HepG2 (cell line): ENCODE measurements at regions not wholly inside any gene's neighbourhood (a gene's known extent, or its start where the extent isn't known, plus 50 kb on each side); places are given as distances from the start of the nearest gene placed in this dataset.

Experiments used
- ATAC-seq: fragments of 200-7000 bp; cut with Tn5 transposase; 3 replicates; pipeline ENCODE4 v1.9.1; 2020; ENCODE audit warnings: mild to moderate bottlenecking, moderate library complexity
- BruUV-seq: library from RNA; stranded (reverse); fragments of 400-500 nt; replicated peaks from 2 replicates; lab custom pipeline; 2021; lab: Mats Ljungman, UMichigan
- CTCF ChIA-PET: fragments of 300-600 bp; formaldehyde crosslinking; extraction: SDS; loops from one replicate; lab custom pipeline; 2021; ENCODE audit warnings: low total read pairs, inconsistent platforms, low intra/inter-chr PET ratio; lab: Yijun Ruan, JAX
- POLR2A ChIA-PET: fragments of 350-600 bp; sonication (Branson Sonifier 250); formaldehyde crosslinking; loops from one replicate; lab custom pipeline; 2020; ENCODE audit warnings: antibody characterized with exemption, inconsistent platforms; lab: Yijun Ruan, JAX
- DNase-seq: peaks from one replicate; pipeline ENCODE4 v3.0.0-alpha.2; 2015; ENCODE audit warnings: low spot score
- FAIRE-seq: peaks from 3 replicates; lab custom pipeline; 2011; peaks lifted over from hg19 to GRCh38; lab: Jason Lieb, UNC
- H2AFZ ChIP-seq: one replicate; pipeline ENCODE4 v1.6.1; 2011; ENCODE audit warnings: low read length, inconsistent platforms
- H3K27ac ChIP-seq: fragments of 300-600 bp; 3 replicates; pipeline ENCODE4 v1.8.0; 2011; ENCODE audit warnings: mixed run types, mild to moderate bottlenecking, mixed read lengths, low read length, inconsistent platforms; ENCODE audit not compliant: insufficient read depth; ENCODE audit errors: extremely low read length
- H3K27me3 ChIP-seq, 2 experiments: fragments of 200-600 bp in 1 of 2; 2 replicates in 1 of 2; 3 replicates in 1 of 2; pipeline versions ENCODE4 v1.6.0 to v1.8.0; 2011; ENCODE audit warnings: low read length in 2 of 2, mild to moderate bottlenecking in 2 of 2, moderate library complexity in 2 of 2, inconsistent platforms in 1 of 2; ENCODE audit not compliant: insufficient read depth in 2 of 2, control insufficient read depth in 1 of 2
- H3K36me3 ChIP-seq, 2 experiments: fragments of 200-600 bp in 1 of 2; replicated peaks in 1 of 2; 2 replicates in 1 of 2; 3 replicates in 1 of 2; pipeline versions ENCODE4 v1.5.1 to v1.8.0; 2011; ENCODE audit warnings: low read length in 2 of 2, inconsistent platforms in 1 of 2; ENCODE audit not compliant: insufficient read depth in 2 of 2, control insufficient read depth in 1 of 2
- H3K4me1 ChIP-seq: 2 replicates; pipeline ENCODE4 v1.5.1; 2012; ENCODE audit warnings: low read length, inconsistent platforms; ENCODE audit not compliant: insufficient read depth
- H3K4me2 ChIP-seq: 2 replicates; pipeline ENCODE4 v1.6.0; 2011; ENCODE audit warnings: low read depth, low read length, inconsistent platforms
- H3K4me3 ChIP-seq, 3 experiments: fragments of 200-600 bp in 1 of 3; sonication (generic), shearing (Covaris generic) in 1 of 3; replicated peaks in 1 of 3; 2 replicates each; pipeline ENCODE4 v1.5.1; 2011 to 2016; ENCODE audit warnings: low read length in 3 of 3, inconsistent platforms in 2 of 3, low read depth in 2 of 3, mild to moderate bottlenecking in 2 of 3, control low read depth in 1 of 3, mixed read lengths in 1 of 3; ENCODE audit not compliant: insufficient read depth in 1 of 3
- H3K79me2 ChIP-seq: one replicate; pipeline ENCODE4 v1.6.1; 2011; ENCODE audit warnings: low read length, inconsistent platforms; ENCODE audit not compliant: insufficient read depth
- H3K9ac ChIP-seq: 2 replicates; pipeline ENCODE4 v1.6.0; 2011; ENCODE audit warnings: mild to moderate bottlenecking, low read depth, low read length, inconsistent platforms; ENCODE audit not compliant: insufficient read depth
- H3K9me3 ChIP-seq: 2 replicates; pipeline ENCODE4 v1.5.1; 2012; ENCODE audit warnings: mild to moderate bottlenecking, low read length
- H4K20me1 ChIP-seq: 2 replicates; pipeline ENCODE4 v1.6.0; 2011; ENCODE audit warnings: inconsistent platforms, mild to moderate bottlenecking, low read length, moderate library complexity; ENCODE audit not compliant: insufficient read depth
- KAT7 ChIP-seq: IDR thresholded peaks from 2 replicates; pipeline ENCODE4 v1.6.1; 2018; ENCODE audit warnings: borderline replicate concordance, missing compliant biosample characterization
- MXI1 ChIP-seq: IDR thresholded peaks from 3 replicates; pipeline ENCODE4 v1.6.1; 2012; ENCODE audit warnings: low read depth, low read length, inconsistent platforms, borderline replicate concordance
- NR2F1 ChIP-seq, 2 experiments: fragments of 450-650 bp in 1 of 2; formaldehyde crosslinking in 1 of 2; IDR thresholded peaks; 2 replicates each; pipeline versions ENCODE4 v1.5.0 to v1.6.1; 2016 to 2020; ENCODE audit warnings: mild to moderate bottlenecking in 1 of 2, missing compliant biosample characterization in 1 of 2, missing genetic modification reagents in 1 of 2, moderate library complexity in 1 of 2
- SMAD1 ChIP-seq: sonication (generic); formaldehyde crosslinking; IDR thresholded peaks from 2 replicates; pipeline ENCODE4 v1.4.0; 2020; ENCODE audit warnings: missing genetic modification reagents, low read depth, mild to moderate bottlenecking, borderline replicate concordance
- SOX13 ChIP-seq, 3 experiments: fragments of 450-650 bp in 1 of 3; sonication (generic) in 1 of 3; formaldehyde crosslinking in 1 of 3; IDR thresholded peaks in 2 of 3; conservative IDR thresholded peaks in 1 of 3; 2 replicates each; pipeline versions ENCODE4 v1.5.0 to v1.6.1; 2016 to 2020; ENCODE audit warnings: antibody characterized with exemption in 1 of 3, mild to moderate bottlenecking in 1 of 3, missing compliant biosample characterization in 1 of 3, missing genetic modification reagents in 1 of 3, moderate library complexity in 1 of 3
- TAF15 ChIP-seq: fragments of 200-400 bp; formaldehyde crosslinking; IDR thresholded peaks from one replicate; pipeline ENCODE4 v1.6.1; 2018; ENCODE audit warnings: mild to moderate bottlenecking, low read depth, low read length; ENCODE audit not compliant: poor library complexity, severe bottlenecking
- TMF1 ChIP-seq: sonication (generic); formaldehyde crosslinking; IDR thresholded peaks from 2 replicates; pipeline ENCODE4 v1.8.1; 2022; ENCODE audit warnings: low read depth, missing genetic modification reagents
- ZNF292 ChIP-seq: sonication (generic); formaldehyde crosslinking; IDR thresholded peaks from 2 replicates; pipeline ENCODE4 v1.8.1; 2022; ENCODE audit warnings: mild to moderate bottlenecking, low read depth, missing genetic modification reagents, borderline replicate concordance
- ZNF564 ChIP-seq: sonication (generic); formaldehyde crosslinking; IDR thresholded peaks from 2 replicates; pipeline ENCODE4 v1.8.1; 2023; ENCODE audit warnings: mild to moderate bottlenecking, missing genetic modification reagents
- WGBS: methylation state at CpG from one replicate; pipeline ENCODE4 v1.1.6; 2017; ENCODE audit warnings: low lambda C conversion rate; 5-methylcytosine and 5-hydroxymethylcytosine counted together
- in situ Hi-C: cut with HindIII; loops from 2 replicates; pipeline ENCODE4 v1.10.0; 2017; ENCODE audit warnings: low pct_unique_long_range_greater_than_20kb; ENCODE audit not compliant: extremely low pct_ligation_motif_present
- intact Hi-C: fragments of 100-400 bp; cut with micrococcal nuclease; formaldehyde crosslinking; loops from one replicate; pipeline ENCODE4 v1.10.0; 2022; ENCODE audit not compliant: unreplicated experiment
- TF ChIP-seq, protein P1 (sequence below): sonication (generic); formaldehyde crosslinking; IDR thresholded peaks from 2 replicates; pipeline ENCODE4 v1.5.0; 2020; ENCODE audit warnings: missing genetic modification reagents, mild to moderate bottlenecking, borderline replicate concordance
- TF ChIP-seq, protein P2 (sequence below): sonication (generic); formaldehyde crosslinking; IDR thresholded peaks from 2 replicates; pipeline ENCODE4 v1.5.1; 2020; ENCODE audit warnings: missing genetic modification reagents, mild to moderate bottlenecking, borderline replicate concordance

DNA sequence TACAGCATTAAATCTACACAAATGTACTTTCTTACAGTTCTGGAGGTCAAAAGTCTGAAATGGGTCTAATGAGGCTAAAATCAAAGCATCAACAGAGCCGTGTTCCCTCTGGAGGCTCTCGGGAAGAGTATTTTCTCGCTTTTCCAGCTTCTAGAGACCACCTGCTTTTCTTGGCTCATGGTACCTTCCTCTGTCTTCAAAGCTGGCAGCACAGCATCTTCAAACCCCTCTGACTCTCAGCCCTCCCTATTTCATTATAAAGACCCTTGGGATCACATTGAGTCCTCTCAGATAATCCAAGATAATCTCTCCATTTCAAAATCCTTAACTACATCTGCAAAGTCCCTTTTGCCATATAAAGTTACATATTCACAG is 117.8 kb upstream of the NCK2 start (continued):
- no peak for TF ChIP-seq NR2F1 (CRISPR knock-in tag; IDR thresholded peaks at IDR 0.05)
- TF ChIP-seq, protein P1, sequence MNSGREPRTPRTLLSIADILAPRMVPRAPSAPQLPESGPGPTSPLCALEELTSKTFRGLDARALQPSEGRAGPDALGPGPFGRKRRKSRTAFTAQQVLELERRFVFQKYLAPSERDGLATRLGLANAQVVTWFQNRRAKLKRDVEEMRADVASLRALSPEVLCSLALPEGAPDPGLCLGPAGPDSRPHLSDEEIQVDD: no peak

DNA sequence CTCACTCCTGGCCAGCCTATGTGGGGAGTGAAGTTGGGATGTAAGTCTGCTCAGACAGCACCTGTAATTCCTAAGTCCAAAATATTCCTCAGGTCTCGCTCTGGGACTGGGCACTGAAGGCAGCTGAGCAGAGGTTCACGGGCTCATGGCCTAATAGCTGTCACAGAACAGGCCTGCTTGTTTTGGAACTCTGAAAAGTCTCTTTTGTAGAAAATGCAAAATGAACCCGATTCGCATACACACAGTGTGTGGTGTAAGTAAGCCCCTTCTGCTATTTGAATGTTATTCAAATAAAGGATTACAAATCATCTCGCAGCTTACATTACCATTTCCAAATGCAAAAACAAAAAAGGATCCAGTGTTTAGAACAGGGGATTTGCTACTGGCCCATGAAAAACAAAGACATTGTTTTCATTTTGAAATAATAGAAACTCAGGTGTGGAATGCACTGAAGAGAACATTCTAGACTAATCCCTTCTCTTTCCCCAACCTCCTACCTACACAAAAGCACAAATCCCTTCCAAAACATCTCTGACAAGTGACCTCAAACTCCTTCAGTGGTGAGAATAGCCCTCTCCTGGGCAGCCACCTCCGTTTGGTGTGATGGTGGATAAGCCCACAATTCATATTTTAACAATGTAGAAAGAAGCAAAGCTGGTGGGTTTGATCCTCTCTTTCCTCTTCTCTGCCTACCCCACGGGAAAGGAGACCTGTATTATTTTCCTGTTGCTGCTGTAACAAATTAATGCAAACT is 118.3 kb upstream of the NCK2 start:
- TF ChIP-seq ZNF292 (CRISPR knock-in tag): no peak
- Histone ChIP-seq H3K9me3 (no peaks in the 10 kb centered on the region), H3K27ac (no peak overlapping the region), H3K36me3 (no peaks in the 10 kb centered on the region), H3K4me2 (no peak overlapping the region), H3K27me3 (peaks cover 4 to 34% of the 10 kb centered on the region in 2 experiments; a peak in 3 of 5 replicates), H2AFZ (no peak overlapping the region), H3K9ac (no peak overlapping the region), H3K79me2 (no peaks in the 10 kb centered on the region), H4K20me1 (no peaks in the 10 kb centered on the region), H3K4me1 (no peaks in the 10 kb centered on the region), H3K4me3 (no peak overlapping the region)
- CTCF ChIA-PET: no interaction called here
- POLR2A ChIA-PET: no interaction called here
- no TSS peak for BruUV-seq
- intact Hi-C loops (no loop called here), in situ Hi-C loops (no loop called here)
- 33% methylated on average over 7 of the region's 7 CpGs for WGBS
- DNase-seq (no peak), ATAC-seq (no peak), FAIRE-seq (no peak)

DNA sequence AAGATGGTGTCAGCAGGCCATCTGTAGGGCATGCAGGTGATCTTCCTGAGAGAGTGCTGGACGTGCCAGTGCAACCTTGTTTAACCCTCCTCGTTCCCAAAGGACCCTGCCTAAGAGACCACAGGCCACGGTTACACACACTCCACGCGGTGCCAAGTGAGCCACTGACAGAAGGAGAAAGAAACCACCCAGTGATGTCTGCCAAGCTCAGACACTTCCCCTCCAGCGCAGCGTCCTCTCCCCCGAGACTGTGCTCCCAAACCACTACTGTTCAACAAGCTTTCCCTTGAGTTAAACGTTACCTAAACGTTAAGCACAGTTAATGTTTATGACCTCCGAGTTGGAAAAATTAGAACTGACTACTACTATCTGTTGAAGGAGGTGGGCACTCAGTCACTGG is 119.1 kb upstream of the NCK2 start:
- WGBS: 38% methylated on average over 11 of the region's 11 CpGs
- Histone ChIP-seq H3K27me3 (peaks cover 2 to 27% of the 10 kb centered on the region in 2 experiments; a peak in 3 of 5 replicates), H3K79me2 (no peaks in the 10 kb centered on the region), H3K27ac (no peak overlapping the region), H3K9ac (no peak overlapping the region), H2AFZ (no peak overlapping the region), H3K9me3 (no peaks in the 10 kb centered on the region), H4K20me1 (no peaks in the 10 kb centered on the region), H3K4me2 (no peak overlapping the region), H3K36me3 (no peaks in the 10 kb centered on the region), H3K4me3 (no peak overlapping the region), H3K4me1 (no peaks in the 10 kb centered on the region)
- FAIRE-seq: no peak
- in situ Hi-C loops (no loop called here), intact Hi-C loops (no loop called here)
- DNase-seq: no peak
- ChIA-PET CTCF (no interaction called here), POLR2A (no interaction called here)
- no peak for ATAC-seq
- no TSS peak for BruUV-seq
- TF ChIP-seq ZNF564 (CRISPR knock-in tag) (no peak), SMAD1 (CRISPR knock-in tag) (no peak), MXI1 (no peak), KAT7 (CRISPR knock-in tag) (no peak), TAF15 (no peak), TMF1 (no peak), SOX13 (IDR thresholded peaks at IDR 0.05) (no peak), SOX13 (CRISPR knock-in tag; conservative IDR thresholded peaks at IDR 0.05 in 1 of 2, IDR thresholded peaks at IDR 0.05 in 1 of 2) (no peak)
- TF ChIP-seq, protein P2, sequence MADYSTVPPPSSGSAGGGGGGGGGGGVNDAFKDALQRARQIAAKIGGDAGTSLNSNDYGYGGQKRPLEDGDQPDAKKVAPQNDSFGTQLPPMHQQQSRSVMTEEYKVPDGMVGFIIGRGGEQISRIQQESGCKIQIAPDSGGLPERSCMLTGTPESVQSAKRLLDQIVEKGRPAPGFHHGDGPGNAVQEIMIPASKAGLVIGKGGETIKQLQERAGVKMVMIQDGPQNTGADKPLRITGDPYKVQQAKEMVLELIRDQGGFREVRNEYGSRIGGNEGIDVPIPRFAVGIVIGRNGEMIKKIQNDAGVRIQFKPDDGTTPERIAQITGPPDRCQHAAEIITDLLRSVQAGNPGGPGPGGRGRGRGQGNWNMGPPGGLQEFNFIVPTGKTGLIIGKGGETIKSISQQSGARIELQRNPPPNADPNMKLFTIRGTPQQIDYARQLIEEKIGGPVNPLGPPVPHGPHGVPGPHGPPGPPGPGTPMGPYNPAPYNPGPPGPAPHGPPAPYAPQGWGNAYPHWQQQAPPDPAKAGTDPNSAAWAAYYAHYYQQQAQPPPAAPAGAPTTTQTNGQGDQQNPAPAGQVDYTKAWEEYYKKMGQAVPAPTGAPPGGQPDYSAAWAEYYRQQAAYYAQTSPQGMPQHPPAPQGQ (CRISPR knock-in tag): no peak
